ENCODE measurements at regions not wholly inside any gene's neighbourhood (a gene's known extent, or its start where the extent isn't known, plus 50 kb on each side); places are given as distances from the start of the nearest gene placed in this dataset.

- TF ChIP-seq GATA3 (IDR thresholded peaks at IDR 0.05; ENCODE audit: low read depth, low read length) (no peak), GATA2 (IDR thresholded peaks at IDR 0.05; ENCODE audit: low read depth, low read length) (no peak)
These were observed 146.4 kb upstream of the DIAPH2 start for GRCh38 chrX:96538104-96538725.

Measured in SH-SY5Y (cell line).